Type B pancreatic cell (in vitro differentiated cells): ENCODE measurements at regions not wholly inside any gene's neighbourhood (a gene's known extent, or its start where the extent isn't known, plus 50 kb on each side); places are given as distances from the start of the nearest gene placed in this dataset.
"Not testable (repeated sequence)": the region's sequence is repeated elsewhere in the genome, so short reads cannot be mapped to it uniquely, and the experiment has no call there.

Experiments used
- DNase-seq: peaks from one replicate; pipeline ENCODE4 v3.0.0; 2021; ENCODE audit warnings: mixed read lengths; ENCODE audit not compliant: unreplicated experiment; ENCODE audit errors: extremely low spot score
- H3K27ac Mint-ChIP-seq: 2 replicates; pipeline ENCODE4 v1.8.0; 2021; ENCODE audit warnings: mild to moderate bottlenecking, mixed read lengths
- H3K27me3 Mint-ChIP-seq: 2 replicates; pipeline ENCODE4 v1.8.0; 2021; ENCODE audit warnings: mixed read lengths
- H3K36me3 Mint-ChIP-seq: 2 replicates; pipeline ENCODE4 v1.8.0; 2021; ENCODE audit warnings: mixed read lengths
- H3K4me1 Mint-ChIP-seq: one replicate; pipeline ENCODE4 v1.8.0; 2021; ENCODE audit warnings: mixed read lengths; ENCODE audit not compliant: unreplicated experiment
- H3K4me3 Mint-ChIP-seq: 2 replicates; pipeline ENCODE4 v1.8.0; 2021; ENCODE audit warnings: mild to moderate bottlenecking, mixed read lengths
- H3K9me3 Mint-ChIP-seq: 2 replicates; pipeline ENCODE4 v1.8.0; 2021; ENCODE audit warnings: mixed read lengths
- TF ChIP-seq, protein P1 (sequence below): fragments of 200-600 bp; sonication (generic); conservative IDR thresholded peaks from 2 replicates; pipeline ENCODE4 v1.5.0; 2021; ENCODE audit warnings: antibody characterized with exemption, mild to moderate bottlenecking

DNA sequence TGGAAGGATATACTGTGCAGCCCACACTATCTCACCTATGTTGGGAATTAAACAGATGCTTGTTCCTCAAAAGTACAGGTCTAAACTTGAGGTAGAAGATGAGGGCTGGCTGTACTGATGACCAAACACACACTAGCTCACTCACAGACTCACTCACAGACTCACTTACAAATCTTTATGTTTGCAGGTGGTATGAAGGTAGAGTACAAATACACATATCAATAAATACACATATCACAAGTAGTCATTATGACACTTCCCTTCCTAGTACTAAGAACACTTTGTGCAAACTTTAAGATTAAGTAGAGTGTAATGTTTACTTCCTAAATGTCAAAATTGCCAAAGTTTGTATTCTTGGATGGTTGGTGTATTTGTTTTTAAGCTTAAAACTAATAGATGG is 155.4 kb upstream of the KCNQ5 start:
- no peak overlapping the region for H3K4me3 Mint-ChIP-seq
- TF ChIP-seq, protein P1, sequence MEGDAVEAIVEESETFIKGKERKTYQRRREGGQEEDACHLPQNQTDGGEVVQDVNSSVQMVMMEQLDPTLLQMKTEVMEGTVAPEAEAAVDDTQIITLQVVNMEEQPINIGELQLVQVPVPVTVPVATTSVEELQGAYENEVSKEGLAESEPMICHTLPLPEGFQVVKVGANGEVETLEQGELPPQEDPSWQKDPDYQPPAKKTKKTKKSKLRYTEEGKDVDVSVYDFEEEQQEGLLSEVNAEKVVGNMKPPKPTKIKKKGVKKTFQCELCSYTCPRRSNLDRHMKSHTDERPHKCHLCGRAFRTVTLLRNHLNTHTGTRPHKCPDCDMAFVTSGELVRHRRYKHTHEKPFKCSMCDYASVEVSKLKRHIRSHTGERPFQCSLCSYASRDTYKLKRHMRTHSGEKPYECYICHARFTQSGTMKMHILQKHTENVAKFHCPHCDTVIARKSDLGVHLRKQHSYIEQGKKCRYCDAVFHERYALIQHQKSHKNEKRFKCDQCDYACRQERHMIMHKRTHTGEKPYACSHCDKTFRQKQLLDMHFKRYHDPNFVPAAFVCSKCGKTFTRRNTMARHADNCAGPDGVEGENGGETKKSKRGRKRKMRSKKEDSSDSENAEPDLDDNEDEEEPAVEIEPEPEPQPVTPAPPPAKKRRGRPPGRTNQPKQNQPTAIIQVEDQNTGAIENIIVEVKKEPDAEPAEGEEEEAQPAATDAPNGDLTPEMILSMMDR, result no peak
- H3K9me3 Mint-ChIP-seq, result no peaks in the 10 kb centered on the region
- H3K4me1 Mint-ChIP-seq, result no peaks in the 10 kb centered on the region
- H3K27me3 Mint-ChIP-seq, result no peaks in the 10 kb centered on the region
- DNase-seq, result no peak
- H3K36me3 Mint-ChIP-seq, result no peaks in the 10 kb centered on the region
- no peak overlapping the region for H3K27ac Mint-ChIP-seq

DNA sequence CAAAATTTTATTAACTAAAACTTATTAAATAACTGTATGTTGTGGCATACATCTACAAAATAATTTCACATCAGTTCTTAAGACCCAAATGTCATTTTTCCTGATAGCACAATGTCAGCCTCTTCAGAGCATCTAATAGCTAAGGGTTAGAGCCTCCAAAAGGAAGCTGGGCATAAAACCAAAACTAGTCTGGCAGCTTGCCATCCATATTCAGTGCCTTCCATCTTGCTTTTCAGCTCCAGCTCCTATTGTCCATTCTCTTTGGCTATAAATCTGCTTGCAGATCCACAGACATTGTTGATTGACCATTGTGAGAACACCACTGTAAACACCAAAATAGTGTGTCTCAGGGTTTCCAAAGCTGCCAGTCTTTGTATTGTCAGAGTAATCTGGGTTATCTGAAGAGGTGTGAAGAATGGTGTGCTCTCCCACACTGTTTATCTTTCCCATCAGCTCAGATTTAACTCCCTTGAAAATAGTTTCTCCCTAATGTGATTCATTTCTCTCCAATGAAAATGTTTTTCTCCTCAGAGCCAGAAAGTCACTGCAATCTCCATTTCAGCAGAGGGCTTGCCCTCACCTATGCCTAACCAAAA is 154.8 kb upstream of the KCNQ5 start:
- no peaks in the 10 kb centered on the region for H3K27me3 Mint-ChIP-seq
- no peaks in the 10 kb centered on the region for H3K36me3 Mint-ChIP-seq
- no peak overlapping the region for H3K27ac Mint-ChIP-seq
- no peaks in the 10 kb centered on the region for H3K4me1 Mint-ChIP-seq
- no peak for DNase-seq
- TF ChIP-seq, protein P1, result no peak
- no peaks in the 10 kb centered on the region for H3K9me3 Mint-ChIP-seq
- H3K4me3 Mint-ChIP-seq, result no peak overlapping the region

DNA sequence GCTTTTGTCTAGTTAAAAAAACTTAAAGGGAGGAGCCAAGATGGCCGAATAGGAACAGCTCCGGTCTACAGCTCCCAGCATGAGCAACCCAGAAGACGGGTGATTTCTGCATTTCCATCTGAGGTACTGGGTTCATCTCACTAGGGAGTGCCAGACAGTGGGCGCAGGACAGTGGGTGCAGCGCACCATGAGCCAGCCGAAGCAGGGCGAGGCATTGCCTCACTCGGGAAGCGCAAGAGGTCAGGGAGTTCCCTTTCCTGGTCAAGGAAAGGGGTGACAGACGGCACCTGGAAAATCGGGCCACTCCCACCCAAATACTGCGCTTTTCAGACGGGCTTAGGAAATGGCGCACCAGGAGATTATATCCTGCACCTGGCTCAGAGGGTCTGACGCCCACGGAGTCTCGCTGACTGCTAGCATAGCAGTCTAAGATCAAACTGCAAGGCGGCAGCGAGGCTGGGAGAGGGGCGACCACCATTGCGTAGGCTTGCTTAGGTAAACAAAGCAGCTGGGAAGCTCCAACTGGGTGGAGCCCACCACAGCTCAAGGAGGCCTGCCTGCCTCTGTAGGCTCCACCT is 152.4 kb upstream of the KCNQ5 start:
- not testable (repeated sequence) for H3K4me3 Mint-ChIP-seq, H3K4me1 Mint-ChIP-seq, H3K36me3 Mint-ChIP-seq, H3K9me3 Mint-ChIP-seq, H3K27ac Mint-ChIP-seq, DNase-seq, H3K27me3 Mint-ChIP-seq

DNA sequence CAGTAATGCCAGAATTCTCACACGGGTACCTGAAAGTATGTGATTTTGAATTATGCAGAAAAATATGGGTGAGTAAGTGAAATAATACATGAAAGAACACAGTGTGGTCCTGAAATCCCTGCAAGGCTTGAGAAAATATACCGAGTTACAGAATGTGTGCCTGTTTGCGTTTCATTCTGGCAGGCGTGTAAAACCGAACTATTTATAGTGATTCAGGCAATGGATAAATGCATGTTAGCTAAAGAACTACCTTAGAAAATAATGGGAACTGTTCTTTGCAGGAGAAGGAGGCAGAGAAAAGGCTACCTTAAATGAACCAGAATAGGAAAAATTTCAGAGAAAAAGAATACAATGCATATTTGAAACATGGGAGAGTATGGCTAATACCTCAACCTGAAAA is 145.8 kb upstream of the KCNQ5 start:
- H3K27ac Mint-ChIP-seq, result no peak overlapping the region
- TF ChIP-seq, protein P1, result no peak
- no peaks in the 10 kb centered on the region for H3K36me3 Mint-ChIP-seq
- H3K27me3 Mint-ChIP-seq, result no peaks in the 10 kb centered on the region
- H3K4me1 Mint-ChIP-seq, result no peaks in the 10 kb centered on the region
- H3K9me3 Mint-ChIP-seq, result peaks cover 4% of the 10 kb centered on the region
- DNase-seq, result no peak
- no peak overlapping the region for H3K4me3 Mint-ChIP-seq

DNA sequence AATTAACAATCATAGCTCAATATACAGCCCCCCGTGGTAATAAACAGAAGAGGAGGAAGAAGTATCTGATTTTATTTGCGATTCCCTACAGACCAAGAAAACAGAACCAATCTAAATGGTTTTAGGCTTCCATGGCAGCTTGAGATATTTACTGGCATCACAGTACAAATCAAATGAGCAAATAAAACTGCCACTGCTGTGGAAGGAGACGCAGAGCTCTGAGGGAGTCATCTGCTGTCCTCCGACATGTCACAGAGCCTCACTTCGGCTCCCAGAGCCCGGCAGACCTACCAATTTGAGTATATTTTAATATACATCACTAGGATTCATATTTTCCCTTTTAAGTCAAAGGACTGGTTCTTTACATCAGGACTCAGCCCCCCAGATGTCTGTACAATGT is 145.2 kb upstream of the KCNQ5 start:
- Mint-ChIP-seq H3K9me3 (peaks cover 4% of the 10 kb centered on the region), H3K4me1 (no peaks in the 10 kb centered on the region), H3K27ac (no peak overlapping the region), H3K36me3 (no peaks in the 10 kb centered on the region), H3K4me3 (no peak overlapping the region), H3K27me3 (no peaks in the 10 kb centered on the region)
- TF ChIP-seq, protein P1, result no peak
- DNase-seq, result no peak

DNA sequence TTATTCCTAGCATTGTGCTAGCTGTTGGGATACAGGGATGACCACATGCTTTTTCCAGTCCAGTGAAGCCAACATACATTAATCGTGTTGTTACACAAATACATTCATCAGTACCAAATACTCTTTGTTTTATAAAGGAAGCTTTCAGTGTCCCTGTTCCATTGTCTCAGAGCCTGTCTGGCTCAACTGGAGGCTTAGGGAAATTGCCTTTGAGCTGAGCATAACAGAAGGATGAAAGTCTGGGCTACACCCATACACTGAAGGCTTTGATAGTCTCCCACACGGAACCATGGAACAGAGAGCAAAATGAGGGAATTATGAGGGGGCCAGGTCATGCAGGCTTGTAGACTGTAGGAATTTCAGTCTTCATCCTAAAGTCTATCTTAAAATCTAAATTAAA is 126.4 kb upstream of the KCNQ5 start:
- Mint-ChIP-seq H3K27me3 (no peaks in the 10 kb centered on the region), H3K4me3 (no peak overlapping the region), H3K4me1 (no peaks in the 10 kb centered on the region), H3K27ac (no peak overlapping the region), H3K36me3 (no peaks in the 10 kb centered on the region), H3K9me3 (no peaks in the 10 kb centered on the region)
- TF ChIP-seq, protein P1, result no peak
- no peak for DNase-seq
